ENCODE measurements at regions not wholly inside any gene's neighbourhood (a gene's known extent, or its start where the extent isn't known, plus 50 kb on each side); places are given as distances from the start of the nearest gene placed in this dataset.

- TF ChIP-seq, protein P1, sequence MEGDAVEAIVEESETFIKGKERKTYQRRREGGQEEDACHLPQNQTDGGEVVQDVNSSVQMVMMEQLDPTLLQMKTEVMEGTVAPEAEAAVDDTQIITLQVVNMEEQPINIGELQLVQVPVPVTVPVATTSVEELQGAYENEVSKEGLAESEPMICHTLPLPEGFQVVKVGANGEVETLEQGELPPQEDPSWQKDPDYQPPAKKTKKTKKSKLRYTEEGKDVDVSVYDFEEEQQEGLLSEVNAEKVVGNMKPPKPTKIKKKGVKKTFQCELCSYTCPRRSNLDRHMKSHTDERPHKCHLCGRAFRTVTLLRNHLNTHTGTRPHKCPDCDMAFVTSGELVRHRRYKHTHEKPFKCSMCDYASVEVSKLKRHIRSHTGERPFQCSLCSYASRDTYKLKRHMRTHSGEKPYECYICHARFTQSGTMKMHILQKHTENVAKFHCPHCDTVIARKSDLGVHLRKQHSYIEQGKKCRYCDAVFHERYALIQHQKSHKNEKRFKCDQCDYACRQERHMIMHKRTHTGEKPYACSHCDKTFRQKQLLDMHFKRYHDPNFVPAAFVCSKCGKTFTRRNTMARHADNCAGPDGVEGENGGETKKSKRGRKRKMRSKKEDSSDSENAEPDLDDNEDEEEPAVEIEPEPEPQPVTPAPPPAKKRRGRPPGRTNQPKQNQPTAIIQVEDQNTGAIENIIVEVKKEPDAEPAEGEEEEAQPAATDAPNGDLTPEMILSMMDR (IDR thresholded peaks at IDR 0.05): no peak
- TF ChIP-seq POLR2A (IDR thresholded peaks at IDR 0.05): no peak
Observed at GRCh38 chr12:107461222-107461975, 224.2 kb upstream of the PWP1 start.

Measured in body of pancreas (tissue), 4 donors.